ENCODE measurements at regions not wholly inside any gene's neighbourhood (a gene's known extent, or its start where the extent isn't known, plus 50 kb on each side); places are given as distances from the start of the nearest gene placed in this dataset.

- DNase-seq (ENCODE audit: low spot score) (no peak), ATAC-seq (no peak)
Observed at GRCh38 chr12:110992909-110993308, 72.5 kb upstream of the MYL2 start.

GRCh38 chr12:110983811-110984210 is 63.4 kb upstream of the MYL2 start:
- DNase-seq (ENCODE audit: low spot score) = no peak
- ATAC-seq = no peak

- no peak for ATAC-seq
- no peak for DNase-seq (ENCODE audit: low spot score)
Observed at GRCh38 chr12:110972866-110973265, 52.5 kb upstream of the MYL2 start.

DNA sequence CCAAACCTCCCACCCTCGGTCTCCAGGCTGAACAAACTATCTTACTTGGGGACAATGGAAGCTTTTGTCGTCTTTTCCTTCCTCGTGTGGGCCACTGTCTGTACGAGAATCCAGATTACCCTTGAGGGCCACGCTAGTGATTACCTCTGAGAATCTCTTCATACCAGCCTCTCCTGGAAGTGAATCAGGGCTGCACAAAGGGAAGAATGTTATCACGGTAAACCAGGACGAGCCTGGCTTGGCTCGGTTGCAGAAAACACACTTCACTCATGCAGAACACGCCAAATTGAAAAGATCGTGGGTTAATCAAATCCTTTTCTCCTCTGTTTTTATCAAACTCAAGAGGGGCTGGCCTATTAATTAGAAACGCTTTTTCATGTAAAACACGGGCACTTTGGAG is 51.6 kb upstream of the MYL2 start:
- no peak for DNase-seq (ENCODE audit: low spot score)
- no peak for ATAC-seq

DNA sequence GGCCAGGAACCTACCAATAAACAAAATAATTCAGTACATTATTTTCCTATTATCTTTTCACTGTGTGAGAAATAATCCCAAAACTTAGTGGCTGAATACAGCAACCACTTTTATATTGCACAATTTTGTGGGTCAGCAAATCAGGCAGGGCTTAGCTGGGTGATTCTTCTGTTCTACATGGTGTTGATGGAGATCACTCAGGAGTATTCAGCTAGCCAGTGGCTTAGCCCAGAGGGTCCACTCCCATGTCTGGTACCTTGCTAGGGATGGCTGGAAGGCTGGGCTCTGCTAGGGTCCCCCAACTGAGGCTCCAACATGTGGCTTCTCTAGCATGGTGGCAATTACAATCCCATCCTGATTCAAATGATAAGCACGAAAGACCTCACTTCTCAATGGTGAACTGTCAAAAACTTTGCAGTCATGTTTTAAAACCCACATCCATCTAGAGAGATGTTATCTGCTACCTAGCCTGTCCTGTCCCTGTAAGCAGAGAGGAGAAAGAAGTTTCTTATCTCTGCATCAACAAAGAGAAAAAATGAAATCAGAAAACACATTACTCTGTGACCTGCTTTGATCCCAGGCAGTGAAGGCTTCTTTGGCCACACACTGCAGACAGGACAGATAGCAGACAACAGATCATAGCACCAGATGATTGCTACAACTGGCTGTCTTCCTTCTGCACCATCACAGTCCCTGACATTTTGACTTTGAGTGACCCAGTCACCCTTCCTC is 51.0 kb upstream of the MYL2 start:
- DNase-seq (ENCODE audit: low spot score) = no peak
- ATAC-seq = no peak
